Activated T-cell treated with anti-CD3 and anti-CD28 coated beads, Interleukin-2, amount 50 U/mL, for 72 hours (primary cell): ENCODE measurements at regions not wholly inside any gene's neighbourhood (a gene's known extent, or its start where the extent isn't known, plus 50 kb on each side); places are given as distances from the start of the nearest gene placed in this dataset.

Experiments
- ATAC-seq, 2 donors: fragments of 150-1000 bp; cut with Tn5 transposase; replicated peaks in 1 of 2; 2 replicates each; pipeline ENCODE4 v1.10.0; 2021; ENCODE audit warnings: moderate library complexity in 2 of 2, mild to moderate bottlenecking in 1 of 2
- DNase-seq, 2 donors: peaks; one replicate each; pipeline ENCODE4 v3.0.0; 2021 to 2022; ENCODE audit warnings: mixed read lengths in 1 of 2
- H3K27ac Mint-ChIP-seq: one replicate; pipeline ENCODE4 v1.8.0; 2022; ENCODE audit warnings: mild to moderate bottlenecking, moderate library complexity, mixed read lengths
- H3K27me3 Mint-ChIP-seq: one replicate; pipeline ENCODE4 v1.8.0; 2022; ENCODE audit warnings: low read depth, mixed read lengths
- H3K36me3 Mint-ChIP-seq, 2 donors: one replicate each; pipeline ENCODE4 v1.8.0; 2022; ENCODE audit warnings: mixed read lengths in 2 of 2, mild to moderate bottlenecking in 1 of 2; ENCODE audit not compliant: insufficient read depth in 2 of 2
- H3K4me1 Mint-ChIP-seq: one replicate; pipeline ENCODE4 v1.8.0; 2022; ENCODE audit warnings: low read depth, mixed read lengths
- H3K4me3 Mint-ChIP-seq, 2 donors: one replicate each; pipeline ENCODE4 v1.8.0; 2022; ENCODE audit warnings: mild to moderate bottlenecking in 2 of 2, mixed read lengths in 2 of 2, moderate library complexity in 2 of 2
- H3K9me3 Mint-ChIP-seq, 2 donors: one replicate each; pipeline ENCODE4 v1.8.0; 2022; ENCODE audit warnings: mixed read lengths in 2 of 2

- Mint-ChIP-seq H3K4me3 (no peak overlapping the region), H3K36me3 (no peaks in the 10 kb centered on the region), H3K27ac (no peak overlapping the region), H3K27me3 (no peaks in the 10 kb centered on the region), H3K4me1 (no peaks in the 10 kb centered on the region), H3K9me3 (peaks cover 3 to 13% of the 10 kb centered on the region in 2 donors)
- no peak for DNase-seq
- ATAC-seq, result no peak
These were observed 754.5 kb downstream of the C6orf118 start for GRCh38 chr6:164554700-164555476.

- no peak for ATAC-seq
- peaks cover 3 to 14% of the 10 kb centered on the region in 2 donors for H3K9me3 Mint-ChIP-seq
- no peak overlapping the region for H3K4me3 Mint-ChIP-seq
- no peaks in the 10 kb centered on the region for H3K36me3 Mint-ChIP-seq
- no peaks in the 10 kb centered on the region for H3K4me1 Mint-ChIP-seq
- no peaks in the 10 kb centered on the region for H3K27me3 Mint-ChIP-seq
- no peak for DNase-seq
- H3K27ac Mint-ChIP-seq, result no peak overlapping the region
These were observed 755.2 kb downstream of the C6orf118 start for GRCh38 chr6:164554226-164554625.

GRCh38 chr6:164551706-164552105 lies 757.7 kb downstream of the C6orf118 start:
- Mint-ChIP-seq H3K4me1 (no peaks in the 10 kb centered on the region), H3K36me3 (no peaks in the 10 kb centered on the region), H3K27me3 (no peaks in the 10 kb centered on the region), H3K9me3 (peaks cover 5 to 16% of the 10 kb centered on the region in 2 donors), H3K4me3 (no peak overlapping the region), H3K27ac (no peak overlapping the region)
- no peak for ATAC-seq
- DNase-seq, result no peak

DNA sequence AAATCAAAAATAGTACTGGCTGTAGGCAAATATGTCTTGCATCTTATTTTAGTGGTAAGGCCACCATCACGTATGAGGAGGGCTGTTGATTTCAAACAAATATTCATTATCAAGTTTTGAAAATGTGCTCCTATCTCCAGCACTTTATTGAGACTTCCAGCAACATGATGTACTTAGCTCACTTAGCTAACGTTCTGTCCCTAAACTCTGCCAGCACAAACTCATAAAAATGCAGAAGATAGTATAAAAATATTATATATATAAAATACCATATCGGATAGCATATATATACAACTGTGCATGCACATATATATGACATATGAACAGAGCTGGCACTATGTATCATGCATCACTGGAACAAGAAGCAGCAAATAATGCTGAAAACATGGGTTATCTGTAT lies 762.3 kb downstream of the C6orf118 start:
- no peaks in the 10 kb centered on the region for H3K36me3 Mint-ChIP-seq
- no peaks in the 10 kb centered on the region for H3K4me1 Mint-ChIP-seq
- no peak for ATAC-seq
- H3K4me3 Mint-ChIP-seq, result no peak overlapping the region
- peaks cover 1 to 10% of the 10 kb centered on the region in 2 donors for H3K9me3 Mint-ChIP-seq
- DNase-seq, result no peak
- no peak overlapping the region for H3K27ac Mint-ChIP-seq
- H3K27me3 Mint-ChIP-seq, result no peaks in the 10 kb centered on the region

- Mint-ChIP-seq H3K27me3 (no peaks in the 10 kb centered on the region), H3K4me1 (no peaks in the 10 kb centered on the region), H3K9me3 (peaks cover 1 to 8% of the 10 kb centered on the region in 2 donors), H3K36me3 (no peaks in the 10 kb centered on the region), H3K4me3 (no peak overlapping the region), H3K27ac (no peak overlapping the region)
- DNase-seq (no peak), ATAC-seq (no peak)
These were observed 763.1 kb downstream of the C6orf118 start for GRCh38 chr6:164546263-164546662.

- H3K36me3 Mint-ChIP-seq, result no peaks in the 10 kb centered on the region
- H3K4me1 Mint-ChIP-seq, result no peaks in the 10 kb centered on the region
- no peak overlapping the region for H3K27ac Mint-ChIP-seq
- peaks cover 7 to 10% of the 10 kb centered on the region in 2 donors for H3K9me3 Mint-ChIP-seq
- H3K27me3 Mint-ChIP-seq, result no peaks in the 10 kb centered on the region
- H3K4me3 Mint-ChIP-seq, result no peak overlapping the region
- ATAC-seq (no peak), DNase-seq (no peak)
These were observed 775.2 kb downstream of the C6orf118 start for GRCh38 chr6:164534070-164534766.

GRCh38 chr6:164533045-164533362 lies 776.4 kb downstream of the C6orf118 start:
- Mint-ChIP-seq H3K4me3 (no peak overlapping the region), H3K27me3 (no peaks in the 10 kb centered on the region), H3K9me3 (peaks cover 5 to 10% of the 10 kb centered on the region in 2 donors), H3K36me3 (no peaks in the 10 kb centered on the region), H3K27ac (no peak overlapping the region), H3K4me1 (no peaks in the 10 kb centered on the region)
- ATAC-seq, result no peak
- no peak for DNase-seq

GRCh38 chr6:164532198-164533044 lies 777.0 kb downstream of the C6orf118 start:
- DNase-seq, result no peak
- no peak overlapping the region for H3K27ac Mint-ChIP-seq
- no peaks in the 10 kb centered on the region for H3K4me1 Mint-ChIP-seq
- no peaks in the 10 kb centered on the region for H3K36me3 Mint-ChIP-seq
- H3K4me3 Mint-ChIP-seq, result no peak overlapping the region
- no peak for ATAC-seq
- H3K9me3 Mint-ChIP-seq, result peaks cover 3 to 10% of the 10 kb centered on the region in 2 donors
- H3K27me3 Mint-ChIP-seq, result no peaks in the 10 kb centered on the region

DNA sequence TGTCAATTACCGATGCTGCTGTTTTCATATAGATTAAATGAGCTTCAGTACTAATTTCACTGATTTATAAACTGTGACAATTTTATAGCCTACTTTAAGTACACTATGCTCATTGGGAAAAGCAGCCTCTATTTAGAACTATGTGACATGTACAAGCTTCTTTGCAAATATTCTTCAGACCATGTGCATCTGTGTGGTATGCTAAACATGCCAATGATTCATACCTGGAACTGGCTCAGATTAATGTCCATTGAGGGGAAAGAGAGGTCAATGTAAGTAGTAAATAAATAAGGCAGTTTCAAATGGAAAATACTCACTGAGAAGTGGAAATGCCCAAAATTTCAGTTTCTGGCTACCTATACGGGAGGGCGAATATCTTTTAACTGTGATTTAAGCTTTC lies 777.7 kb downstream of the C6orf118 start:
- Mint-ChIP-seq H3K9me3 (peaks cover 4 to 8% of the 10 kb centered on the region in 2 donors), H3K27ac (no peak overlapping the region), H3K36me3 (peaks cover 0 to 1% of the 10 kb centered on the region in 2 donors), H3K27me3 (no peaks in the 10 kb centered on the region), H3K4me3 (no peak overlapping the region), H3K4me1 (no peaks in the 10 kb centered on the region)
- DNase-seq (no peak), ATAC-seq (no peak)

GRCh38 chr6:164528539-164528938 lies 780.9 kb downstream of the C6orf118 start:
- H3K9me3 Mint-ChIP-seq, result peaks cover 7 to 12% of the 10 kb centered on the region in 2 donors
- ATAC-seq (no peak), DNase-seq (no peak)
- no peaks in the 10 kb centered on the region for H3K27me3 Mint-ChIP-seq
- H3K4me3 Mint-ChIP-seq, result no peak overlapping the region
- H3K4me1 Mint-ChIP-seq, result no peaks in the 10 kb centered on the region
- no peak overlapping the region for H3K27ac Mint-ChIP-seq
- H3K36me3 Mint-ChIP-seq, result peaks cover 0 to 3% of the 10 kb centered on the region in 2 donors

- peaks cover 13% of the 10 kb centered on the region in 2 donors for H3K9me3 Mint-ChIP-seq
- peaks cover 0 to 3% of the 10 kb centered on the region in 2 donors for H3K36me3 Mint-ChIP-seq
- no peak overlapping the region for H3K4me3 Mint-ChIP-seq
- H3K4me1 Mint-ChIP-seq, result no peaks in the 10 kb centered on the region
- no peak overlapping the region for H3K27ac Mint-ChIP-seq
- no peaks in the 10 kb centered on the region for H3K27me3 Mint-ChIP-seq
- ATAC-seq, result no peak
- no peak for DNase-seq
These were observed 786.2 kb downstream of the C6orf118 start for GRCh38 chr6:164523087-164523654.

DNA sequence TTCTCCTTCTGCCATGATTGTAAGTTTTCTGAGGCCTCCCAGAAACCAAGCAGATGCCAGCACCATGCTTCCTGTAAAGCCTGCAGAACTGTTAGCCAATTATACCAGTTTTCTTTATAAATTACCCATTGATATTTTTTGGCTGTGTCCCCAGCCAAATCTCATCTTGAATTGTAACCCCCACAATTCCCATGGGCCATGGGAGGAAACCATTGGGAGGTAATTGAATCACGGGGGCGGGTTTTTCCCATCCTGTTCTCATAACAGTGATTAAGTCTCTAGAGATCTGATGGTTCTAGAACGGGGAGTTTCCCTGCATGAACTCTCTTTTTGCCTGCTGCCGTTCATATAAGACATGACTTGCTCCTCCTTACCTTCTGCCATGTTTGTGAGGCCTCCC lies 788.5 kb downstream of the C6orf118 start:
- no peaks in the 10 kb centered on the region for H3K36me3 Mint-ChIP-seq
- peaks cover 8 to 11% of the 10 kb centered on the region in 2 donors for H3K9me3 Mint-ChIP-seq
- H3K27ac Mint-ChIP-seq, result no peak overlapping the region
- DNase-seq, result no peak
- H3K27me3 Mint-ChIP-seq, result no peaks in the 10 kb centered on the region
- H3K4me1 Mint-ChIP-seq, result no peaks in the 10 kb centered on the region
- no peak overlapping the region for H3K4me3 Mint-ChIP-seq
- no peak for ATAC-seq
